ENCODE measurements at regions not wholly inside any gene's neighbourhood (a gene's known extent, or its start where the extent isn't known, plus 50 kb on each side); places are given as distances from the start of the nearest gene placed in this dataset.

- Mint-ChIP-seq H3K4me3 (no peak overlapping the region), H3K36me3 (no peaks in the 10 kb centered on the region), H3K9me3 (no peaks in the 10 kb centered on the region), H3K4me1 (no peaks in the 10 kb centered on the region), H3K27ac (no peak overlapping the region), H3K27me3 (peaks cover 4 to 22% of the 10 kb centered on the region in 2 donors)
- Histone ChIP-seq H3K4me3 (ENCODE audit: low read length) (no peak overlapping the region), H3K27ac (ENCODE audit: low read depth, low read length) (no peak overlapping the region), H3K27me3 (ENCODE audit: insufficient read depth, low read length, poor library complexity, severe bottlenecking) (peaks cover 3% of the 10 kb centered on the region), H3K4me1 (ENCODE audit: insufficient read depth, low read length) (no peaks in the 10 kb centered on the region), H3K9me3 (ENCODE audit: low read length) (no peaks in the 10 kb centered on the region), H3K36me3 (ENCODE audit: insufficient read depth, low read length) (no peaks in the 10 kb centered on the region)
- no peak for DNase-seq
- ChIA-PET CTCF (no interaction called here), POLR2A (no interaction called here)
Measured at GRCh38 chr16:25419681-25420080, 162.0 kb upstream of the ZKSCAN2 start.

DNA sequence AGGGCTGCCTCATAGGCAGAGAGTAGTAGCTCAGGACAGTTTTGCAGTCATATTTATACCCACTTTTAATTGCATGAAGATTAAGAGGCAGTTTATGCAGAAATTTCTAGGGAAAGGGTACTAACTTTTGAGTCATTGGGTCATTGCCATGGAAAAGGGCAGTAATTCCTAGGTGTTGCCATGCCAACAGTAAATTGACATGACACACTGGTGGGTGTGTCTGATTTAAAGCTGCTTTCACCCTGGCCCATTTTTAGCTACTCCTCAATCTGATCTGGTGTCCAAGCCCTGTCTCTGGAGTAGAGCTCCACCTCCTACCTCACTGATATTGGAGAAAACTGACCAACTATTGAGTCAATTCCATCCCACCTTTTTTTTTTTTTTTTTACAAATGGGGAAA is 161.5 kb upstream of the ZKSCAN2 start:
- H3K27ac Mint-ChIP-seq = no peak overlapping the region
- no peaks in the 10 kb centered on the region for H3K36me3 Mint-ChIP-seq
- no peak overlapping the region for H3K4me3 ChIP-seq (ENCODE audit: low read length)
- H3K9me3 Mint-ChIP-seq = no peaks in the 10 kb centered on the region
- H3K27me3 Mint-ChIP-seq = peaks cover 4 to 20% of the 10 kb centered on the region in 2 donors
- H3K9me3 ChIP-seq (ENCODE audit: low read length) = no peaks in the 10 kb centered on the region
- DNase-seq = no peak
- H3K27me3 ChIP-seq (ENCODE audit: insufficient read depth, low read length, poor library complexity, severe bottlenecking) = peaks cover 3% of the 10 kb centered on the region
- H3K27ac ChIP-seq (ENCODE audit: low read depth, low read length) = no peak overlapping the region
- POLR2A ChIA-PET = no interaction called here
- CTCF ChIA-PET = no interaction called here
- H3K4me3 Mint-ChIP-seq = no peak overlapping the region
- H3K4me1 Mint-ChIP-seq = no peaks in the 10 kb centered on the region
- no peaks in the 10 kb centered on the region for H3K36me3 ChIP-seq (ENCODE audit: insufficient read depth, low read length)
- H3K4me1 ChIP-seq (ENCODE audit: insufficient read depth, low read length) = no peaks in the 10 kb centered on the region

DNA sequence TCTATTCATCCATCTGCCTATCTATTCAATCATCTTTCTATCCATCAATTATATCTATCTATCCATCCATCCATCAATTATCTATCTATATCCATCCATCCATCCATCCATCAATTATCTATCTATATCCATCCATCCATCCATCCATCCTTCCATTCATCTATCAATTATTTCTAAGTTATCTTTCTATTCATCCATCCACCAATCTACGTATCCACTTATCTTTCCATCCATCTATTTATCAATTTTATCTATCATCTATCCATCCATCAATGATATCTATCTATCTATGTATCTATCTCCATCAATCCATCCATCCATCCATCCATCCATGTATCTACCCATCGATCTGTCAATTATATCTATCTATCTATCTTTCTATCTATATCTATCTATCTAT is 158.4 kb upstream of the ZKSCAN2 start:
- Mint-ChIP-seq H3K9me3 (no peaks in the 10 kb centered on the region), H3K27me3 (peaks cover 0 to 2% of the 10 kb centered on the region in 2 donors), H3K27ac (no peak overlapping the region), H3K36me3 (no peaks in the 10 kb centered on the region), H3K4me3 (no peak overlapping the region), H3K4me1 (no peaks in the 10 kb centered on the region)
- ChIA-PET CTCF (no interaction called here), POLR2A (no interaction called here)
- H3K27ac ChIP-seq (ENCODE audit: low read depth, low read length) = no peak overlapping the region
- no peaks in the 10 kb centered on the region for H3K36me3 ChIP-seq (ENCODE audit: insufficient read depth, low read length)
- H3K9me3 ChIP-seq (ENCODE audit: low read length) = no peaks in the 10 kb centered on the region
- DNase-seq = no peak
- H3K27me3 ChIP-seq (ENCODE audit: insufficient read depth, low read length, poor library complexity, severe bottlenecking) = peaks cover 3% of the 10 kb centered on the region
- no peak overlapping the region for H3K4me3 ChIP-seq (ENCODE audit: low read length)
- H3K4me1 ChIP-seq (ENCODE audit: insufficient read depth, low read length) = no peaks in the 10 kb centered on the region

DNA sequence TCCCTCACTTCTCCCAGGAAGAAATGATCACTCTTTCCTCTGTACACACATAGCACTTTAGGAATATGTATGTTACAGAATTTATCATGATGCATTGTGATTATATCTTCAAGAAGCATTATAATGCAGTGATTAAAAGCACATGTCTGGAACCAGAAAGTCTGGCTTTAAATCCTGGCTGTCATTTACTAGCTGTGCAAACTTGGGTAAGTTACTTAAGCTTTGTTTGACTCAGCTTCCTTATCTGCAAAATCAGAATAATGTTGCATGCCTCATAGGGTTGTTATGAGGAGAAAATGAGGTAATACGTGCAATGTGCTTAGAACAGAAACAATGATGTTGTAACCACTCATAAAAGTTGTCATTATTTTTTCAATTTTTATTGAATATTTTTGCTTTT is 156.3 kb upstream of the ZKSCAN2 start:
- H3K36me3 ChIP-seq (ENCODE audit: insufficient read depth, low read length) = no peaks in the 10 kb centered on the region
- H3K27ac ChIP-seq (ENCODE audit: low read depth, low read length) = no peak overlapping the region
- no peak for DNase-seq
- Mint-ChIP-seq H3K4me1 (no peaks in the 10 kb centered on the region), H3K27me3 (peaks cover 0 to 5% of the 10 kb centered on the region in 2 donors), H3K4me3 (no peak overlapping the region), H3K27ac (no peak overlapping the region), H3K36me3 (no peaks in the 10 kb centered on the region), H3K9me3 (no peaks in the 10 kb centered on the region)
- ChIA-PET CTCF (no interaction called here), POLR2A (no interaction called here)
- no peaks in the 10 kb centered on the region for H3K9me3 ChIP-seq (ENCODE audit: low read length)
- H3K4me3 ChIP-seq (ENCODE audit: low read length) = no peak overlapping the region
- no peaks in the 10 kb centered on the region for H3K4me1 ChIP-seq (ENCODE audit: insufficient read depth, low read length)
- no peaks in the 10 kb centered on the region for H3K27me3 ChIP-seq (ENCODE audit: insufficient read depth, low read length, poor library complexity, severe bottlenecking)

DNA sequence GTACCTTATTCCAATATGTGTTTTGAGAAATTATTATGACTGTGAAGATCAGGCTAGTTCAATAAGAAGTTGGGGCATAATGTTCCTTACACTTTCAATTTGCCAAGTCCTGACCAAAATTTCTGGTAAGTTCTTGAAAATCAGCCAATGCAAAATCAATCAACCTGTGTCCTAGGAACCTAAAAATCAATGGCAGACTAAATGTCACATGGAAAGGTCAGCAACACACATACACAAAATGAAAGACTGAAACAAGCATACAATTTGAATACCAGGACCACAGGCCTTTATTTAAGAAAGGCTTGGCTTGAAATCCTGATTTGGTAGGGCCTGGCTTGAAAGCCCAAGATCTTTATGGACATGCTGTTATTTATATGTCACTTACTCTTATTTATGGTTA is 155.5 kb upstream of the ZKSCAN2 start:
- Histone ChIP-seq H3K4me1 (ENCODE audit: insufficient read depth, low read length) (no peaks in the 10 kb centered on the region), H3K9me3 (ENCODE audit: low read length) (no peaks in the 10 kb centered on the region), H3K27ac (ENCODE audit: low read depth, low read length) (no peak overlapping the region), H3K27me3 (ENCODE audit: insufficient read depth, low read length, poor library complexity, severe bottlenecking) (no peaks in the 10 kb centered on the region), H3K4me3 (ENCODE audit: low read length) (no peak overlapping the region), H3K36me3 (ENCODE audit: insufficient read depth, low read length) (no peaks in the 10 kb centered on the region)
- H3K27ac Mint-ChIP-seq = no peak overlapping the region
- no peak overlapping the region for H3K4me3 Mint-ChIP-seq
- H3K27me3 Mint-ChIP-seq = peaks cover 0 to 5% of the 10 kb centered on the region in 2 donors
- H3K9me3 Mint-ChIP-seq = peaks cover 0 to 1% (median 0%) of the 10 kb centered on the region in 5 donors
- H3K36me3 Mint-ChIP-seq = no peaks in the 10 kb centered on the region
- ChIA-PET CTCF (no interaction called here), POLR2A (no interaction called here)
- no peaks in the 10 kb centered on the region for H3K4me1 Mint-ChIP-seq
- DNase-seq = no peak

DNA sequence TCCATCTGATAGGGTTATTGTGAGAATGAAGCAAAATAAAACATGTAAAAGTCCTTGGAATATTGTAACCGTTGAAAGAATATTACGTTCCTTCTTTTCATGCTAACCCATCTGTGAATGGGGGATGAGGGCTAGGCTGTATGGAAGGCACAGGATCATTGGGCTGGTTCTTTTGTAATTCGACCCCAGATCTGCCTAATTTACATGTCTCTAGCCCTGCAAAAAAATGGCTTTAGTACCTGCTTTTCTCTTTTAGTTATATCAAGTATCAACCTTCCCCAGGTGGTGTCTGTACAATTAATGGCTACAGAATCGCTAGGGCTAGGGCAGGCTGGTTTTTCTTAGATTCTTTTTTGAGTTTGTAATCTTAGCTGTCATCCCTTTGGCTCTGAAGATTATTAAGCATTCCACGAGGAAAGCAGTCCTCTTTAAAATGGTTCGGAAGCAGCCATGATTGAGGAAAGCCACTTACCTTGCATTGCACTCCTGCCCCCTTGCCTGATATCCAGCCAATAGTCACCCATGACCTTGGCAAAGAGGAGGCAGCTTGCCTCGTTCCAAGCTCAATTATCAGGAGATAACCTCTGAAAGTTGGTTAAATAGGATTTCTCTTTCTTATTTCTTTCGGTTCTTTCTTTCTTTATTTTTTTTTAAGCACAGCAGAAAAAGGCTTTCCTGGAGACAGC is 153.9 kb upstream of the ZKSCAN2 start:
- POLR2A ChIA-PET = no interaction called here
- Mint-ChIP-seq H3K4me1 (no peaks in the 10 kb centered on the region), H3K9me3 (peaks cover 0 to 1% (median 0%) of the 10 kb centered on the region in 5 donors), H3K27me3 (peaks cover 3 to 5% of the 10 kb centered on the region in 2 donors), H3K36me3 (no peaks in the 10 kb centered on the region), H3K27ac (no peak overlapping the region), H3K4me3 (no peak overlapping the region)
- Histone ChIP-seq H3K36me3 (ENCODE audit: insufficient read depth, low read length) (no peaks in the 10 kb centered on the region), H3K27me3 (ENCODE audit: insufficient read depth, low read length, poor library complexity, severe bottlenecking) (no peaks in the 10 kb centered on the region), H3K9me3 (ENCODE audit: low read length) (no peaks in the 10 kb centered on the region), H3K4me3 (ENCODE audit: low read length) (no peak overlapping the region), H3K27ac (ENCODE audit: low read depth, low read length) (no peak overlapping the region), H3K4me1 (ENCODE audit: insufficient read depth, low read length) (no peaks in the 10 kb centered on the region)
- no peak for DNase-seq
- CTCF ChIA-PET = no interaction called here

DNA sequence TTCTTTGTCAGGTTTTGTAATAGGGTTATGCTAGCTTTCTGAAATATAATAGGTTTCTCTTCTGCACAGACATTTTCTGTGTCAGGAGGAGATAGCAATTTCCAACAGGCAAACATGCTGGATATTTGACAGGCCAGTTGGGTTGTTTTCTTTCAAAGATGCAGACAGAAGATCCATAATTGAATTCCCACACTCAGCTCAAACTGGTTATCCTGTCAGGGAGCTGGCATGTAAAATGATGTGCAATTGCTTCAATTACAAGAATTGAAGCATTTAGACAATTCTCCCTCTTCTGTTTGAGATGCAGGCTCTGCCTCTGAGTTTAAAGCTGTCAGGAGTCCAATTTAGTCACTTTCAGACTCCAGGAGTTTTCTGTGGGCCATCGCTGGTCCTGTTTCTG is 146.2 kb upstream of the ZKSCAN2 start:
- no peak overlapping the region for H3K27ac ChIP-seq (ENCODE audit: low read depth, low read length)
- peaks cover 0 to 8% (median 5%) of the 10 kb centered on the region in 5 donors for H3K9me3 Mint-ChIP-seq
- H3K4me1 Mint-ChIP-seq = no peaks in the 10 kb centered on the region
- no peaks in the 10 kb centered on the region for H3K4me1 ChIP-seq (ENCODE audit: insufficient read depth, low read length)
- no peak overlapping the region for H3K4me3 ChIP-seq (ENCODE audit: low read length)
- no peaks in the 10 kb centered on the region for H3K27me3 ChIP-seq (ENCODE audit: insufficient read depth, low read length, poor library complexity, severe bottlenecking)
- H3K27ac Mint-ChIP-seq = no peak overlapping the region
- H3K36me3 ChIP-seq (ENCODE audit: insufficient read depth, low read length) = no peaks in the 10 kb centered on the region
- H3K27me3 Mint-ChIP-seq = peaks cover 15 to 36% of the 10 kb centered on the region in 2 donors
- ChIA-PET CTCF (no interaction called here), POLR2A (no interaction called here)
- H3K36me3 Mint-ChIP-seq = peaks cover 0 to 4% (median 0%) of the 10 kb centered on the region in 3 donors
- no peaks in the 10 kb centered on the region for H3K9me3 ChIP-seq (ENCODE audit: low read length)
- DNase-seq = no peak
- H3K4me3 Mint-ChIP-seq = no peak overlapping the region

- Mint-ChIP-seq H3K4me1 (no peaks in the 10 kb centered on the region), H3K4me3 (no peak overlapping the region), H3K27me3 (peaks cover 10 to 13% of the 10 kb centered on the region in 2 donors), H3K9me3 (peaks cover 10 to 16% (median 13%) of the 10 kb centered on the region in 5 donors), H3K36me3 (no peaks in the 10 kb centered on the region), H3K27ac (no peak overlapping the region)
- ChIA-PET POLR2A (no interaction called here), CTCF (no interaction called here)
- H3K27me3 ChIP-seq (ENCODE audit: insufficient read depth, low read length, poor library complexity, severe bottlenecking) = no peaks in the 10 kb centered on the region
- no peak overlapping the region for H3K27ac ChIP-seq (ENCODE audit: low read depth, low read length)
- H3K9me3 ChIP-seq (ENCODE audit: low read length) = no peaks in the 10 kb centered on the region
- no peaks in the 10 kb centered on the region for H3K4me1 ChIP-seq (ENCODE audit: insufficient read depth, low read length)
- H3K36me3 ChIP-seq (ENCODE audit: insufficient read depth, low read length) = no peaks in the 10 kb centered on the region
- no peak overlapping the region for H3K4me3 ChIP-seq (ENCODE audit: low read length)
- DNase-seq = no peak
Measured at GRCh38 chr16:25395528-25395927, 137.9 kb upstream of the ZKSCAN2 start.

GRCh38 chr16:25390761-25391160 is 133.1 kb upstream of the ZKSCAN2 start:
- no peak for DNase-seq
- Mint-ChIP-seq H3K27ac (no peak overlapping the region), H3K9me3 (peaks cover 0 to 9% (median 5%) of the 10 kb centered on the region in 5 donors), H3K27me3 (peaks cover 15 to 21% of the 10 kb centered on the region in 2 donors), H3K4me1 (no peaks in the 10 kb centered on the region), H3K36me3 (no peaks in the 10 kb centered on the region), H3K4me3 (no peak overlapping the region)
- POLR2A ChIA-PET = no interaction called here
- H3K27ac ChIP-seq (ENCODE audit: low read depth, low read length) = no peak overlapping the region
- no peaks in the 10 kb centered on the region for H3K4me1 ChIP-seq (ENCODE audit: insufficient read depth, low read length)
- H3K36me3 ChIP-seq (ENCODE audit: insufficient read depth, low read length) = no peaks in the 10 kb centered on the region
- H3K27me3 ChIP-seq (ENCODE audit: insufficient read depth, low read length, poor library complexity, severe bottlenecking) = no peaks in the 10 kb centered on the region
- no peaks in the 10 kb centered on the region for H3K9me3 ChIP-seq (ENCODE audit: low read length)
- CTCF ChIA-PET = no interaction called here
- no peak overlapping the region for H3K4me3 ChIP-seq (ENCODE audit: low read length)
